GM06990 (cell line): ENCODE measurements at regions not wholly inside any gene's neighbourhood (a gene's known extent, or its start where the extent isn't known, plus 50 kb on each side); places are given as distances from the start of the nearest gene placed in this dataset.

ENCODE experiments used
- DNase-seq: peaks from one replicate; pipeline ENCODE4 v3.0.0-alpha.2; 2011; ENCODE audit not compliant: insufficient read length; ENCODE audit errors: extremely low read depth
- H3K27me3 ChIP-seq: replicated peaks from 2 replicates; pipeline ENCODE4 v1.6.0; 2011; ENCODE audit warnings: low read length; ENCODE audit not compliant: control insufficient read depth, insufficient read depth
- H3K36me3 ChIP-seq: 2 replicates; pipeline ENCODE4 v1.5.1; 2011; ENCODE audit warnings: low read length; ENCODE audit not compliant: control insufficient read depth, insufficient read depth
- H3K4me3 ChIP-seq: replicated peaks from 2 replicates; pipeline ENCODE4 v1.5.1; 2011; ENCODE audit warnings: low read depth, mild to moderate bottlenecking, control low read depth, low read length
- CTCF ChIP-seq: IDR thresholded peaks from 2 replicates; pipeline ENCODE4 v1.5.1; 2011; ENCODE audit warnings: low read length, control low read depth, mild to moderate bottlenecking, inconsistent platforms; ENCODE audit not compliant: insufficient read depth, poor library complexity, severe bottlenecking

- H3K27me3 ChIP-seq, result no peaks in the 10 kb centered on the region
- peak; percentile 22 for DNase-seq
- TF ChIP-seq CTCF, result peak; percentile 66
Measured at GRCh38 chr3:18758047-18758704, 333.0 kb upstream of the SATB1 start.

GRCh38 chr3:18757476-18757875 lies 332.3 kb upstream of the SATB1 start:
- no peak for TF ChIP-seq CTCF
- no peak for DNase-seq
- no peak overlapping the region for H3K4me3 ChIP-seq

More at GRCh38 chr3:18758047-18758704, 333.0 kb upstream of the SATB1 start:
- Histone ChIP-seq H3K4me3 (no peak overlapping the region), H3K36me3 (no peaks in the 10 kb centered on the region)

GRCh38 chr3:18752273-18752934 lies 327.3 kb upstream of the SATB1 start:
- no peak overlapping the region for H3K4me3 ChIP-seq
- DNase-seq, result no peak
- H3K27me3 ChIP-seq, result no peaks in the 10 kb centered on the region
- H3K36me3 ChIP-seq, result no peaks in the 10 kb centered on the region
- no peak for TF ChIP-seq CTCF

More at GRCh38 chr3:18757476-18757875, 332.3 kb upstream of the SATB1 start:
- H3K27me3 ChIP-seq, result no peaks in the 10 kb centered on the region
- H3K36me3 ChIP-seq, result no peaks in the 10 kb centered on the region

GRCh38 chr3:18751514-18751913 lies 326.4 kb upstream of the SATB1 start:
- Histone ChIP-seq H3K36me3 (no peaks in the 10 kb centered on the region), H3K4me3 (no peak overlapping the region), H3K27me3 (no peaks in the 10 kb centered on the region)
- DNase-seq, result peak; percentile 15
- no peak for TF ChIP-seq CTCF

GRCh38 chr3:18747383-18747782 lies 322.2 kb upstream of the SATB1 start:
- no peak overlapping the region for H3K4me3 ChIP-seq
- H3K36me3 ChIP-seq, result no peaks in the 10 kb centered on the region
- no peak for TF ChIP-seq CTCF
- no peaks in the 10 kb centered on the region for H3K27me3 ChIP-seq
- no peak for DNase-seq
